ENCODE measurements at regions not wholly inside any gene's neighbourhood (a gene's known extent, or its start where the extent isn't known, plus 50 kb on each side); places are given as distances from the start of the nearest gene placed in this dataset.

GRCh38 chr11:81422402-81422801, 1311.3 kb downstream of the FAM181B start:
- DNase-seq (ENCODE audit: low read depth, low spot score), result no peak
- Histone ChIP-seq H3K4me3 (replicated peaks in 1 of 3; ENCODE audit: insufficient read depth in 1 of 3, low read depth in 1 of 3, low read length in 3 of 3) (no peak overlapping the region), H3K27ac (ENCODE audit: insufficient read depth, low read depth, low read length) (no peak overlapping the region), H4K20me1 (replicated peaks; ENCODE audit: control insufficient read depth, extremely low read depth, insufficient read depth, low read length) (no peaks in the 10 kb centered on the region), H3K4me2 (ENCODE audit: insufficient read depth, low read length) (no peak overlapping the region), H3K9me1 (replicated peaks; ENCODE audit: control insufficient read depth, extremely low read depth, insufficient read depth, low read length) (no peaks in the 10 kb centered on the region), H3K9me3 (replicated peaks; ENCODE audit: control insufficient read depth, insufficient read depth, low read length) (peaks cover 2% of the 10 kb centered on the region), H2AFZ (ENCODE audit: low read depth, low read length) (no peak overlapping the region), H3K9ac (replicated peaks; ENCODE audit: extremely low read depth, insufficient read depth, low read length) (no peak overlapping the region), H3K4me1 (ENCODE audit: control insufficient read depth, extremely low read depth, insufficient read depth, low read length) (no peaks in the 10 kb centered on the region), H3K27me3 (ENCODE audit: control insufficient read depth in 2 of 2, insufficient read depth in 2 of 2, low read length in 2 of 2) (no peaks in the 10 kb centered on the region), H3K36me3 (ENCODE audit: control insufficient read depth in 2 of 2, extremely low read depth in 1 of 2, insufficient read depth in 2 of 2, low read length in 2 of 2) (no peaks in the 10 kb centered on the region), H3K79me2 (ENCODE audit: control insufficient read depth, insufficient read depth, low read length) (no peaks in the 10 kb centered on the region)
- FAIRE-seq, result no peak
- ChIA-PET CTCF (no interaction called here), POLR2A (no interaction called here)
- dilution Hi-C loops (cut with MboI; ENCODE audit: extremely low pct_ligation_motif_present, low sequenced_read_pairs) (no loop called here), intact Hi-C loops (cut with micrococcal nuclease) (no loop called here)
- TF ChIP-seq EZH2 (IDR thresholded peaks at IDR 0.05; ENCODE audit: borderline replicate concordance, low read depth, low read length, severe bottlenecking), result no peak
- no peak for TF ChIP-seq CTCF (IDR thresholded peaks at IDR 0.05; ENCODE audit: extremely low read depth in 1 of 2, insufficient read depth in 1 of 2, low read depth in 1 of 2, low read length in 2 of 2)
- TF ChIP-seq MYC (IDR thresholded peaks at IDR 0.05; ENCODE audit: low read depth, low read length), result no peak
- no peak for TF ChIP-seq GATA2 (IDR thresholded peaks at IDR 0.05; ENCODE audit: insufficient read depth, insufficient read length, low read depth, low read length)
- TF ChIP-seq POLR2AphosphoS5 (IDR thresholded peaks at IDR 0.05; ENCODE audit: insufficient read depth, low read depth, low read length), result no peak
- no peak for TF ChIP-seq POLR2A (IDR thresholded peaks at IDR 0.05; ENCODE audit: low read depth, low read length)
- no peak for TF ChIP-seq FOS (IDR thresholded peaks at IDR 0.05; ENCODE audit: borderline replicate concordance, insufficient read depth, low read length)
- no peak for TF ChIP-seq JUN (IDR thresholded peaks at IDR 0.05; ENCODE audit: borderline replicate concordance, insufficient read depth, insufficient read length, low read depth)
- TF ChIP-seq MAX (IDR thresholded peaks at IDR 0.05; ENCODE audit: insufficient read depth, insufficient read length), result no peak
- no TSS peak for BruUV-seq (replicated peaks)
